ENCODE measurements at regions not wholly inside any gene's neighbourhood (a gene's known extent, or its start where the extent isn't known, plus 50 kb on each side); places are given as distances from the start of the nearest gene placed in this dataset.

DNA sequence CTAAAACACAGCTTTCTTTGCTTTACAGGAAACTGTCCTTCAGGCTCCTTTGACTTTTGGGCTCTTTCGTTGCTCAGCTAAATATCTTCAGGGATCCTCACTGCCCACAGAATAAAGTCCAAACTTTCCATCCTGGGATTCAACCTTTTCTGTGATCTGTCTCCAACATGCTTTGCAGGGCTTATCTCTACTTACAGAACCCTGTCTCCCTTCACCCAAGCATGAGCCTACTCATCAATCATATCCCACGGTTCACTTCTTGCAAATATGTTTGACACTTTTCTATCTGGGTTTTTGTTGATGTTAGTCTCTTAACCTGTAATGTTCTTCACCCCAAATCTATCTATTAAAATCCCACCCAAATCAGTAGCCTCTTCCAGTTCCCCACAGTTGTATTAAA is 93.5 kb upstream of the ADRA1D start:
- POLR2A ChIA-PET: no interaction called here
- Histone ChIP-seq H3K27me3 (replicated peaks in 2 of 5; ENCODE audit: control insufficient read depth in 4 of 5, insufficient read depth in 5 of 5, low read length in 4 of 5) (no peaks in the 10 kb centered on the region), H3K9me3 (ENCODE audit: control extremely low read depth in 1 of 5, control insufficient read depth in 4 of 5, insufficient read depth in 2 of 5, low read depth in 1 of 5, low read length in 4 of 5) (no peaks in the 10 kb centered on the region), H3K4me3 (ENCODE audit: control insufficient read depth in 1 of 7, extremely low read depth in 1 of 7, insufficient read depth in 4 of 7, low read depth in 2 of 7, low read length in 6 of 7) (peak overlapping the region in 1 of 7 experiments; percentile 45), H3K4me1 (ENCODE audit: control extremely low read depth in 1 of 4, control insufficient read depth in 4 of 4, insufficient read depth in 4 of 4, low read length in 3 of 4) (peaks cover 0 to 10% (median 5%) of the 10 kb centered on the region in 4 experiments), H3K36me3 (ENCODE audit: control insufficient read depth in 4 of 4, insufficient read depth in 4 of 4, low read length in 3 of 4) (no peaks in the 10 kb centered on the region), H3K27ac (ENCODE audit: insufficient read depth in 1 of 2, low read depth in 1 of 2, low read length in 2 of 2, poor library complexity in 1 of 2, severe bottlenecking in 2 of 2) (no peak overlapping the region)
- peak in 2 of 3 donors; percentile 22 to 28 for DNase-seq
- 42% methylated on average over 1 of the region's 2 CpGs for WGBS (ENCODE audit: insufficient coverage)
- CTCF ChIA-PET: no interaction called here

DNA sequence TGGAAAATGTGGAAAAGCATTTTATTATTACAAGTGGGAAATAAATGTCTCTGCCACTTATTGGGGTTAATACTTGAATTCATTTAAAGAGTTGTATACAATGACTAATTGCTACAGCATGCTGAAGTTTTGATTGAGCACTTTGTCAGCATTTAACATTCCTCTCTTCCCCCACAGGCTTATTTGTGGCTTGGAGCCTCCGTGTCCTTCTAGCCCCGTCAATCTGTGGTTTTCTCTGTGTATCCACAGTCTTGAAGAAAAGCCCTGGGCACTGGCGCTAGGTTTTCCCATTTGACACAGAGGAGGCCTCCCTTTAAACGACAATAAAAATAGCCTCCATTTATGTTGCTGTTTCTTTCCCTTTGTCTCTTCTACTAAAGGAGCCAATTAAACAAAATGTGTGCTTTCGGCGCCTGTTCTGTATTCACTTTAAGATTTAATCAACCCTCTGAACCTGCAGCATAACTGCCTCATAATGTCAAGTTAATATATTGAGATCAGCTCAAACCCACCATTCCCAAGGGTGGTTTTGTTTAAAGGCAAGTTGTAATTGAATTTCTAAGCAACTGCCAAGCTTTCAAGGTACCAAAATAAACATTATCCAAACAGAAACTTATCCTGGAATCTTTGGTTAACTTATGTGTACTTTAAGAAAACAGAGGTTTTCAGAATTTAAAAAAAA is 92.9 kb upstream of the ADRA1D start:
- POLR2A ChIA-PET: no interaction called here
- Histone ChIP-seq H3K36me3 (ENCODE audit: control insufficient read depth in 4 of 4, insufficient read depth in 4 of 4, low read length in 3 of 4) (no peaks in the 10 kb centered on the region), H3K27ac (ENCODE audit: insufficient read depth in 1 of 2, low read depth in 1 of 2, low read length in 2 of 2, poor library complexity in 1 of 2, severe bottlenecking in 2 of 2) (no peak overlapping the region), H3K4me3 (ENCODE audit: control insufficient read depth in 1 of 7, extremely low read depth in 1 of 7, insufficient read depth in 4 of 7, low read depth in 2 of 7, low read length in 6 of 7) (no peak overlapping the region), H3K27me3 (replicated peaks in 2 of 5; ENCODE audit: control insufficient read depth in 4 of 5, insufficient read depth in 5 of 5, low read length in 4 of 5) (no peaks in the 10 kb centered on the region), H3K4me1 (ENCODE audit: control extremely low read depth in 1 of 4, control insufficient read depth in 4 of 4, insufficient read depth in 4 of 4, low read length in 3 of 4) (peaks cover 0 to 10% (median 5%) of the 10 kb centered on the region in 4 experiments), H3K9me3 (ENCODE audit: control extremely low read depth in 1 of 5, control insufficient read depth in 4 of 5, insufficient read depth in 2 of 5, low read depth in 1 of 5, low read length in 4 of 5) (no peaks in the 10 kb centered on the region)
- CTCF ChIA-PET: no interaction called here
- WGBS (ENCODE audit: insufficient coverage): 17% methylated on average over 3 of the region's 6 CpGs
- DNase-seq: peak in 1 of 3 donors; percentile 10

DNA sequence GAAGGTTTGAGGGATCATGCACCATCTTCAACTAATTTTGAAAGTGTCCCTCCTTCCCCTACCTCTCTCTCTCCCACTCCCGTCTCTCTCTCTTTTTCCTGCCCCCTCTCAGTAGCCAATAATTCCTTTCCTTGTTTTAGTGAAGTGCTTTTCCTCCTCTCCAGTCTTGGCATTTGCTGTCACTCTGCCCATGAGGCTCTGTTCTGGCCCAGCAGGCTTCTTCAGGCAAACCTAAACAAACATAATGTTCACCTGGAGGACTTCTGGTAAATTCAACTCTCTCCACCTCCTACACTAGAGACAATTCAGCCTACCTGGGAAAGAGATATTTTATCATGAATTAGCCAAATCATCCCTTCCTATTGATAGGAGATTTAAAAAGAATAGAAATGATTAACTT is 86.6 kb upstream of the ADRA1D start:
- CTCF ChIA-PET: interaction anchor here (1.6 kb wide), 1 partner anchor 13 kb away, joined by 6 read pairs; no protein-coding TSS in a partner anchor
- WGBS (ENCODE audit: insufficient coverage): 100% methylated on average over 1 of the region's 1 CpG
- POLR2A ChIA-PET: no interaction called here
- Histone ChIP-seq H3K9me3 (ENCODE audit: control extremely low read depth in 1 of 5, control insufficient read depth in 4 of 5, insufficient read depth in 2 of 5, low read depth in 1 of 5, low read length in 4 of 5) (no peaks in the 10 kb centered on the region), H3K27me3 (replicated peaks in 2 of 5; ENCODE audit: control insufficient read depth in 4 of 5, insufficient read depth in 5 of 5, low read length in 4 of 5) (no peaks in the 10 kb centered on the region), H3K4me1 (ENCODE audit: control extremely low read depth in 1 of 4, control insufficient read depth in 4 of 4, insufficient read depth in 4 of 4, low read length in 3 of 4) (no peaks in the 10 kb centered on the region), H3K27ac (ENCODE audit: insufficient read depth in 1 of 2, low read depth in 1 of 2, low read length in 2 of 2, poor library complexity in 1 of 2, severe bottlenecking in 2 of 2) (no peak overlapping the region), H3K4me3 (ENCODE audit: control insufficient read depth in 1 of 7, extremely low read depth in 1 of 7, insufficient read depth in 4 of 7, low read depth in 2 of 7, low read length in 6 of 7) (no peak overlapping the region), H3K36me3 (ENCODE audit: control insufficient read depth in 4 of 4, insufficient read depth in 4 of 4, low read length in 3 of 4) (no peaks in the 10 kb centered on the region)
- no peak for DNase-seq

DNA sequence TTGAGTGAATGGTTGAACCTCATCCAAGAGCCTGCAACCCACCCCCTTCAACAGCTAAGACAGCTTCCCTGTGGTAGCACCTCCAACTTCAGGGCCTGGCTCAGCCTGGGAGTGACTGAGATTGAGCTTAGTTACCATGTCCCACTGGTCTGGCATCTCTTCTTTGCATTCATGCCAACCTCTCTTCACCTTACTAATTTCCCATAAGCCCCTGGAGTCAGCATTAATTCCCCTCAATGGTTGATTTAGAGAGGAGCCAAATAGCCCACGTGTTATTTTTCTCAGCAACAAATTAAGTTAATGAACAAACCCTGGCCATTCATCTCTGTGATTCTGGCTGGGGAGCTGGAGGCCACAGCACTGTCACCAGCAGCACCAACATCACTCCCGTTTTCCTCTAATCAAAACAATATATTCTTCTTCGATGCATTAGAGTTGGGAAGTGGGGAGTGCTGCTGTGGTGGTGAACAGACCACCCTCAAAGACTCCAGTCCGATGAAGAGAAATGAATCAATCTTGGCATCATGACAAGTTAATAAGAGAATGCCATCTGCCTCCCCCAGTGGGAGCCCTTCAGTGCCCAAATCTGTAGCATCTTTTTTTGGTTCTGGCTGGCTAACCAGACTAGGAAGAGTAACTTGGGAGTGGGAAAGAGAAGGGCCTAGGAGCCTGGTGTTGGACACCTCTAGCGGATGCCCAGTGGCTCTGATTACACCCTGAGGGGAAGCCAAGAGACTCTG is 83.2 kb upstream of the ADRA1D start:
- H3K4me3 ChIP-seq (ENCODE audit: control insufficient read depth in 1 of 7, extremely low read depth in 1 of 7, insufficient read depth in 4 of 7, low read depth in 2 of 7, low read length in 6 of 7): no peak overlapping the region
- POLR2A ChIA-PET: no interaction called here
- no peaks in the 10 kb centered on the region for H3K4me1 ChIP-seq (ENCODE audit: control extremely low read depth in 1 of 4, control insufficient read depth in 4 of 4, insufficient read depth in 4 of 4, low read length in 3 of 4)
- H3K9me3 ChIP-seq (ENCODE audit: control extremely low read depth in 1 of 5, control insufficient read depth in 4 of 5, insufficient read depth in 2 of 5, low read depth in 1 of 5, low read length in 4 of 5): no peaks in the 10 kb centered on the region
- no peak overlapping the region for H3K27ac ChIP-seq (ENCODE audit: insufficient read depth in 1 of 2, low read depth in 1 of 2, low read length in 2 of 2, poor library complexity in 1 of 2, severe bottlenecking in 2 of 2)
- H3K27me3 ChIP-seq (replicated peaks in 2 of 5; ENCODE audit: control insufficient read depth in 4 of 5, insufficient read depth in 5 of 5, low read length in 4 of 5): no peaks in the 10 kb centered on the region
- 100% methylated on average over 2 of the region's 5 CpGs for WGBS (ENCODE audit: insufficient coverage)
- CTCF ChIA-PET: no interaction called here
- DNase-seq: no peak
- H3K36me3 ChIP-seq (ENCODE audit: control insufficient read depth in 4 of 4, insufficient read depth in 4 of 4, low read length in 3 of 4): no peaks in the 10 kb centered on the region

DNA sequence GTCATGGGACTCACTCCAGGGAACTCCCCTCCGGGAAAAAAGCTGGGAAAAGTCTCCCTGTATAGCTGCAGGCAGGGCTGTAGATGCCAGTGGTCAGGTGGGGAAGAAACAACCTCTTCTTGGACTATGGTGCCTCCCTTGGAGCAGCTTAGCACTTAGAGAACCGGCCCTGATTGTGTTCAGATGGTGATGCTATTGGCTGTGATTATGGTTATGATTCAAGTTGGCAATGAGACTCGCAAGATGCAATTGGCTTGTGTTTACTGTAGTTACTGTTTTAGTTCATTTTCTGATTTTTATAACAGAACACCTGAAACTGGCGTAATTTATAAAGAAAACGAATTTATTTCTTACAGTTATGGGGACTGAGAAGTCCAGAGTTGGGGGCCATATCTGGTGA is 80.9 kb upstream of the ADRA1D start:
- no peak for DNase-seq
- no peak overlapping the region for H3K27ac ChIP-seq (ENCODE audit: insufficient read depth in 1 of 2, low read depth in 1 of 2, low read length in 2 of 2, poor library complexity in 1 of 2, severe bottlenecking in 2 of 2)
- H3K4me3 ChIP-seq (ENCODE audit: control insufficient read depth in 1 of 7, extremely low read depth in 1 of 7, insufficient read depth in 4 of 7, low read depth in 2 of 7, low read length in 6 of 7): no peak overlapping the region
- no peaks in the 10 kb centered on the region for H3K36me3 ChIP-seq (ENCODE audit: control insufficient read depth in 4 of 4, insufficient read depth in 4 of 4, low read length in 3 of 4)
- no peaks in the 10 kb centered on the region for H3K4me1 ChIP-seq (ENCODE audit: control extremely low read depth in 1 of 4, control insufficient read depth in 4 of 4, insufficient read depth in 4 of 4, low read length in 3 of 4)
- no peaks in the 10 kb centered on the region for H3K27me3 ChIP-seq (replicated peaks in 2 of 5; ENCODE audit: control insufficient read depth in 4 of 5, insufficient read depth in 5 of 5, low read length in 4 of 5)
- no peaks in the 10 kb centered on the region for H3K9me3 ChIP-seq (ENCODE audit: control extremely low read depth in 1 of 5, control insufficient read depth in 4 of 5, insufficient read depth in 2 of 5, low read depth in 1 of 5, low read length in 4 of 5)
- CTCF ChIA-PET: no interaction called here
- POLR2A ChIA-PET: no interaction called here
- WGBS (ENCODE audit: insufficient coverage): 94% methylated on average over 3 of the region's 5 CpGs

DNA sequence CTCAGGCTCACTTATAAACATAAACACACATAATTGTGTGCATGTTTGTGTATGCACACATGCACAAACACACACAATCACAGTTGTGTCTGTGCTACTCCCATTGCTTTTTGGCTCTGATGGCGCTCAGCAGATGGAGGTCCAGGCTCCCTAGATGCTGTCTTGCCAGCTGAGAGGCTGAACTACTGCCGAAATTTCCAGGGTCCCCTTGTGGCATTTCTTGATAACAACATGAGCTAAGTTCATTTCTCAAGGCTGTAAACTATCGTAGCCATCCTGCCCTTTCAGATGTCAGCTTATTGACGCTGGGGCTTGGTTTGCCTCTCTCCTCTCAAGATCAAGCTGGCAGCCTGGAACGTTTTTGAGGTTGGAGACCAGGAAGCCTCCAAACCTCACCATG is 80.1 kb upstream of the ADRA1D start:
- Histone ChIP-seq H3K9me3 (ENCODE audit: control extremely low read depth in 1 of 5, control insufficient read depth in 4 of 5, insufficient read depth in 2 of 5, low read depth in 1 of 5, low read length in 4 of 5) (no peaks in the 10 kb centered on the region), H3K27ac (ENCODE audit: insufficient read depth in 1 of 2, low read depth in 1 of 2, low read length in 2 of 2, poor library complexity in 1 of 2, severe bottlenecking in 2 of 2) (no peak overlapping the region), H3K27me3 (replicated peaks in 2 of 5; ENCODE audit: control insufficient read depth in 4 of 5, insufficient read depth in 5 of 5, low read length in 4 of 5) (no peaks in the 10 kb centered on the region), H3K4me1 (ENCODE audit: control extremely low read depth in 1 of 4, control insufficient read depth in 4 of 4, insufficient read depth in 4 of 4, low read length in 3 of 4) (no peaks in the 10 kb centered on the region), H3K4me3 (ENCODE audit: control insufficient read depth in 1 of 7, extremely low read depth in 1 of 7, insufficient read depth in 4 of 7, low read depth in 2 of 7, low read length in 6 of 7) (no peak overlapping the region), H3K36me3 (ENCODE audit: control insufficient read depth in 4 of 4, insufficient read depth in 4 of 4, low read length in 3 of 4) (no peaks in the 10 kb centered on the region)
- CTCF ChIA-PET: interaction anchor here (0.7 kb wide), 1 partner anchor 253 kb away, joined by 3 read pairs; no protein-coding TSS in a partner anchor
- DNase-seq: no peak
- 86% methylated on average over 5 of the region's 5 CpGs for WGBS (ENCODE audit: insufficient coverage)
- POLR2A ChIA-PET: no interaction called here

DNA sequence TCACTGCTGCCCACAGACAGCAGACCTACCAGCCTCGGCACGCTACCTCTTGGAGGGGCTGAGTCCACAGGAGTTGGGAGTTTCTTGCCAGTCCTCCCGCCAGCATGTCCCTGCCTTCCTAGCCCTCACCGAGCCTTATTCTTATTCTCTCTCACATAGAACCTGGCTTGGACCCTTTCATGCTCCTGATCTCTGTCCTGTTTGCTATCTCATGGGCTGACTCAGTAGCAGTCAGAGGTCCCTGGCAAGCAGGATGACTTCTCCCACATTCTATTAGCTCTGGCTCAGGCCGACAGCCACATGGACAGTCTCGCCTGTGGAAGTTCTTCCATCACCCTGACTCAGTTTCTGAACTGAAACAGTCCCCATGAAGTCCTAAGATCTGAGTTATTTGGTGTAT is 79.5 kb upstream of the ADRA1D start:
- Histone ChIP-seq H3K27ac (ENCODE audit: insufficient read depth in 1 of 2, low read depth in 1 of 2, low read length in 2 of 2, poor library complexity in 1 of 2, severe bottlenecking in 2 of 2) (no peak overlapping the region), H3K27me3 (replicated peaks in 2 of 5; ENCODE audit: control insufficient read depth in 4 of 5, insufficient read depth in 5 of 5, low read length in 4 of 5) (no peaks in the 10 kb centered on the region), H3K4me3 (ENCODE audit: control insufficient read depth in 1 of 7, extremely low read depth in 1 of 7, insufficient read depth in 4 of 7, low read depth in 2 of 7, low read length in 6 of 7) (no peak overlapping the region), H3K9me3 (ENCODE audit: control extremely low read depth in 1 of 5, control insufficient read depth in 4 of 5, insufficient read depth in 2 of 5, low read depth in 1 of 5, low read length in 4 of 5) (no peaks in the 10 kb centered on the region), H3K36me3 (ENCODE audit: control insufficient read depth in 4 of 4, insufficient read depth in 4 of 4, low read length in 3 of 4) (no peaks in the 10 kb centered on the region), H3K4me1 (ENCODE audit: control extremely low read depth in 1 of 4, control insufficient read depth in 4 of 4, insufficient read depth in 4 of 4, low read length in 3 of 4) (no peaks in the 10 kb centered on the region)
- 88% methylated on average over 5 of the region's 6 CpGs for WGBS (ENCODE audit: insufficient coverage)
- ChIA-PET POLR2A (no interaction called here), CTCF (no interaction called here)
- DNase-seq: no peak

Measured in common myeloid progenitor, CD34-positive (primary cell).